Activated CD4-positive, alpha-beta T cell treated with anti-CD3 and anti-CD28 coated beads, Interleukin-2, Interleukin-4, amounts not matched to agents 100 ng/mL and 50 ng/mL, durations not matched to agents 16 hours and 8 hours (primary cell): ENCODE measurements at regions not wholly inside any gene's neighbourhood (a gene's known extent, or its start where the extent isn't known, plus 50 kb on each side); places are given as distances from the start of the nearest gene placed in this dataset.
"Not testable (repeated sequence)": the region's sequence is repeated elsewhere in the genome, so short reads cannot be mapped to it uniquely, and the experiment has no call there.

Experiments used
- DNase-seq: peaks from one replicate; pipeline ENCODE4 v3.0.0-alpha.2; 2020; ENCODE audit warnings: low spot score

DNA sequence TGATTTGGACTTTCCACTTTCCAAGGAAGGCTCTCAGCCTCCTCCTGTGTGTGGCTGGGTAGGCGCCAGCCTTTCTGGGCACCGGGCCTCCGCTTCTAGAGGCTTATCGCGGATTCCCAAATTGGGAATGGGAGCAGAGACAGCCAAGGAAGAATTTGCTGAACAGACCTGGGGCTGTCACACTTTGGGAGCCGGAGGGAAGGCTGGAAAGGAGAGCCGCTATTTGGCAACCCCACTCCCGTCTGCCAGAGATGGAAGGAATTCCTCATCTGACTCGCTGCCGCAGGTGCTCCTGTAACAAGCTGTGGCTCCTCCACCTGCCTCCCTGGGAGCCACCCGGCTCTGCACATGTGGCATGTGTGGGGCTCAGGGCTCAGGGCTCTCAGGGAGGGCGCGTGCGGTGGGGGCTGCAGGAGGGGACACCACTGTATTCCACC is 50.8 kb upstream of the ECHDC3 start:
- DNase-seq = no peak

DNA sequence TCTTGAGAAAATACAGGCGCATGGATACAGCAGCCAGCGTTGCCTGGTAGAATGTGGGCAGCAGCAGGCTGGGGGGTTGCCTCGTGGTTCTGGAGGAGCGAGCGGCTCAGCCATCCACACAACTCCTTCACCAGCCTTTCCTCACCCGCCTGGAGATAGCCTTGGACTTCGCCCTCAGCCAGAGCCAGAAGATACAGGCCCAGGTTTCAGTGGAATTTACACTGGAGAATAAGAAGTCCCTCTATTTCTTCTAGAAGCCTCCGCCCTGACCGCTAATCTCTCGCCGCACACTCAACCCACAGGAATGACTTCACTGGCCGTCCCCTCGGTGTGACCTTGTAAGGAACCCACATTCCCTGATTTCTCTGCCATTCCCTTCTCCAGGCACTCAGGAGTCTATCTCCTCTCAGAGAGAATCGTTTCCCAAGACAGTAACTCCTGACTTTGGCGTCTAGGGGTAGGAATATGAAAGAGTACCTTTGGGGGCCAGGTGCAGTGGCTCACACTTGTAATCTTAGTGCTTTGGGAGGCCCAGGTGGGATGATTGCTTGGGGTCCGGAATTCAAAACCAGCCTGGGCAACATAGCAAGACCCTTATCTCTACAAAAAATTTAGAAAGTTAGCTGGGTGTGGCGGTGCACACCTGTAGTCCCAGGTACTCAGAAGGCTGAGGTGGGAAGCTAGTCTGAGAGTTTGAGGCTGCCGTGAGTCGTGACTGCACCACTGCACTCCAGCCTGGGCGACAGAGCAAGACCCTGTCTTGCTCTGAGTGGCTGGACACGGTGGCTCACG is 52.0 kb upstream of the ECHDC3 start:
- DNase-seq = no peak

DNA sequence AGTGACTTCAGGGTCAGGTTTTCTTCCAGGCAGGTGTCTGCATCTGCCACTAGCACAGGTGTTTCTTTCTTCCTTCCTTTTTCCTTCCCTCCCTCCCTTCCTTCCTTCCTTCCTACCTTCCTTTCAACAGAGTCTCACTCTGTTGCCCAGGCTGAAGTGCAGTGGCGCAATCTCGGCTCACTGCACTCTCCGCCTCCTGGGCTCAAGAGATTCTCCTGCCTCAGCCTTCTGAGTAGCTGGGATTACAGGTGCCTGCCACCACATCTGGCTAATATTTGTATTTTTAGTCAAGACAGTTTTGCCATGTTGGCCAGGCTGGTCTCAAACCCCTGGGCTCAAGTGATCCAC is 53.8 kb upstream of the ECHDC3 start:
- DNase-seq = not testable (repeated sequence)

DNA sequence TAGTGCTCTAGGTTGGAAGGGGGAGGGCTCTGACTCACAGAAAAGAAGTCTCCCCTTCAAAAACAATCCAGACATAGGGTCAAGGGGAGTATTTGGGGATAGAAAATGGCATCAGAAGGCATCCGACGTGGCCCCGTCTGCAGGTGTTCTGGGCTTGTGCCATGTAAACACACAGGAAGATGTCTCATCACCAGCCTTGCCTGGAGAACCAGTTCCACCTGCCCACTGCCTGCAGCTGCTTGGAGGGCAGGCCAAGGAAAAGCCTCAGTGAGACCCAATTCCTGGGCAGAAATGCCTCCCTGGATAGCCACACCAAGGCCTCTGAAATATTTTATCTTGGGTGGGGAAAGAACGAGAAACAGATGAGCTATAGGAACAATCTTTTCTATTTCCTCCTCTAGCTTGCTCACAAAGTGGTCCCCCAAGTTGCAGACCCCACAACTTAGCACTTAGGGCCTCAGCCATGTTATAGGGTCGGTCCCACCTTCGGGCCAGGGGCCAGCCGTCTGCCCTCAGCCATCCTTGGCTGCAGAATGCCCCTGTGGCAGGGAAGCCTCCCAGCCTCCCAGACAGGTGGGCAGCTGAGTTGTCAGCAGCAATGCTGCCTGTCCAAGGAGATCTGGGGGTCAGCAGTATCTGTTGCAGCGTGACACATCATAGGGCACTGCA is 54.3 kb upstream of the ECHDC3 start:
- DNase-seq = no peak

DNA sequence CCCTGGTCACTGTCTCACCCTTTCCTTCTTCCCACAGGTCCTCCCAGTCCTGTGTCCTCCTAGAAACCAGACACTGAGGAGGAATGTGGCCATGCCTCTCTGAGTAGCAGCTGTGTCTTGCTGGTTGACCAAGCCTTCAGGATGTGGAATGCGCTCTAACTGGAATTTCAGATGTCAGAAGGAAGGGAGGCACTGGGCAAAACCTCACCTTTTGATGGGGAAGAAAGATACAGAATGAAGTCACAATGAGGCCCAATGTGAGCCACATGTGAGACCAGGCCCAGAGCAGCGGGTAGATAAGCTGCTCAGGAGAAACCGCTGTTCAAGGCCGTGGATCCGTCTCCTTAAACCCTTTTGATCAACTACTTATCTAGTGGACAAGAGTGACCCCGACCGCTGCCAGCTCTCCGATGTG is 54.8 kb upstream of the ECHDC3 start:
- no peak for DNase-seq

DNA sequence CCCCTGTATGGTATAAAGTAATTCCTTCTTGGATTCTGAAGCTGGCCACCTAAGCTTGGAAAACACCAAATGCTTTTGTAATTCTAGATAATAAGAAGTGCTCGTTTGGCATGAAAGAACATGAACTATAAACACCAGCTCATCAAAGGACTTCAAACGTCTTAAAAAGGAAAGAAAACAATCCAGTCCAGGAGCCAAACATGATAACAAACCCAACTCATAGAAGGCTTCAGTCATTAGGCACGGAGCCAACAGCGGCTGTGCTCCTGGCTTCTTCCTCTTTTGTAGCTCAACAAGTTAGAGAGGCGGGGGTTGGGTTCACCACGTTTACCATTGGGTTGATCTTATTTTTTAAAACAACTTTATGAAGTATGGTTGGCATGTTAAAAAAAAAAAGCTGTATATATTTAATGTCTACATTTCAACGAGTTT is 56.4 kb upstream of the ECHDC3 start:
- no peak for DNase-seq

DNA sequence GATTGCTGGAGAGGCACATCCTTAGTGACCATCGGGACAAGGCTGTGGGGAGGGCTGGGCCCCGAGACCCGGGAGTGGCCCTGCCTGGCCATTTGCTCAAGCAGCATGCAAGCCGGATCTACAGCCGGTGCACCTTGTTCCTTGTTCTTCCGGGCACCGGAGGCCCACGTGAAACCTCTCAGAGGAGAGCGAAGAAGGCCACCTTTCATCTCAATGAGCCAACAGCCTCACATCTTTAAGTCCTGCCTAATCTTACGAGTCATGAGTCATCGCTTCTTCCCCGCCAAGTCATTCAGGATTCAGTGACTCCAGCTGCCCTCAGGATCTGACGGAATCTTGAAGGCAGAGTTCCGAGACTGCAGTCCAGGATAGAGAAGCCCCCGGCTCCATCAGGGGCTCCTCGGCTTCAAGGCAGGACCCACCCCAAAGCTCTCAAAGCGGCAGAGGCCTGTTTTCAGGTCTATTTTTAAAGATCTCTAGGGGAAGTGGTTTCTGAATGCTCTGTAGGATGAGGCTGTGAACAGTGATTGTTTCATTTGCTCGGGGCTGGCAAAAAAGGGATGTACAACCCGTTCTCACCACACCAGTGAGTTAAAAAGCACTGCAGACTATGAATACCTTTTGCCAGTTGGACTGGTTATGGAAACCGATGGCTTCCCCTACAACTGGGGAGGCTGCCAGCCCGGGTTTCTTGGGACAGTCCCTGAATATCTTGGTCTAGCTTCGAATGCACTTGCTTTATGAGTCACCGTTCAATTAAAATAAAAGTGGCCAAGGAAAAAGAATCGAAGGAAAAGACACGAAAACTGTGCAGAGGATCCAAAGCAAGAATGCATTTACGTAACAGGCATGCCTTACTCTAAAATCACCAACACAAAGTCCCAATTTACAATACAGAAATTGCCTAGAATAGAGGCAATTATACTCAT is 57.2 kb upstream of the ECHDC3 start:
- DNase-seq = peak; percentile 46

- not testable (repeated sequence) for DNase-seq
Measured at GRCh38 chr10:11684341-11684716, 57.9 kb upstream of the ECHDC3 start.

DNA sequence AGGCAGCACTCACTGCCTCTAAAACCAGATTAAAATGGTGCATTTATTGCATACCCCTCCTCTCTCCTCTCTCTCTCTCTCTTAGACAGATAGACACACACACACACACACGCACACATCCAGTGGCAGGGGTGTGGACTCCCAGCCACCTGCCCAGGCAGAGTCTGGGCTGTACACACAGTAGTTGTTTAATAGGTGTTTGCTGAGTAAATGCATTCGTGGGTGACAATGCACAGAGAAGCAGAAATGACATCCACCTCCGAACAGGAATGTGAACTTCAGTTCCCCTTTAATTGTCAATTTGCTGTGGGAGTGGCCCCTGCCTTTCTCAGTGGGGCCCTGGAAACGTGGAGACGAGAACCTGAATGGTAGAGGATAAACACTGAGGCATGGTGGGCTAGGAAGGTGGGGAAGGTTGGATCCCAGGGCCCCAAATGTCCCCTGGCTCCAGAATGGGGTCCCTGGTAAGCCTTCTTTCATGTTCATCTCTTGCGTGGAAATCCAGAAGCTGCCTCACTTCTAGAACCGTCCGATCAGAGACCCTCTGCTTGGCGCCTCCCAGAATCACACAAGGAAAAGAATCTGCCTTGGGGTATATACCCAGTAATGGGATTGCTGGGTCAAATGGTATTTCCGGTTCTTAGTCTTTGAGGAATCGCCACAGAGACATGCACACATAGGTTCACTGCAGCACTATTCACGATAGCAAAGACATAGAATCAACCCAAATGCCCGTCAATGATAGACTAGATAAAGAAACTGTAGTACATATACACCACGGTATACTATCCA is 58.5 kb upstream of the ECHDC3 start:
- no peak for DNase-seq

DNA sequence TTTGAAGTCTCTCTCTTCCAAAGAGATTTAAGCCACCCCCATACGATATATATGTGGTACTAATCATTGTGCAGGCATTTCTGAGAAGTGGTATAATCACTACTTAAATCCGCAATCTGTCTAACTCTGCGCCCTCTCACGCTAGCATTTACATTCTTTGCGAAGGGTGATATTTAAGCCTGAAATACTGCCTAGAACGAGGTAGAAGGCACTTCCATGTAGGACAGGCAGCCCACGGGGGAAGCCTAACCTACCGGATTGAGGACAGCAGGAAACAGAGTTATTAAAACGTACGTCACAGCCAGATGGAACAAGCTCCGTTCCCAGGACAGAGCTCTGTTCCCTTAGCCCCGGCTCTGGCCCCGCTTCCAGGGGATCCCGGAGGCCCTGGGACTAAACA is 59.3 kb upstream of the ECHDC3 start:
- DNase-seq = no peak

GRCh38 chr10:11682267-11682683 is 59.9 kb upstream of the ECHDC3 start:
- no peak for DNase-seq

- DNase-seq = no peak
Measured at GRCh38 chr10:11680496-11680895, 61.7 kb upstream of the ECHDC3 start.

DNA sequence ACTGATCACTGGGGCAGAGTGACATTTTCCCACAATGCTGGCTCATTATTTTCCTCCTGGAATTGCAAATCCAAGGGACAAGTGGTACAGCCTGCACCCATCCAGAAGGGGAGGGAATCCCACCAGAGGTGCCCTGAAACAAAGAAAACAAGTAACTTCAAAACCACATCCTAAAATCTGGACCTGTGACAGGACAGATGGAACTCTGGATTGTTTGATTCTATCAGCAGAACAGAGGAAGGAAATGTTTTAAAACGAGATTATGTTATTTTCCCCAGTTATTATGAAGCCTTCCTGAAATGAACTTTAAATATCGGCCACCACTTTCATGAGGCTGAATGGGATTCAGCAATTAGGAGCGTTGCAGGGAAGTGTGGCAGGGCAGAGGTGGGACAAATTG is 62.2 kb upstream of the ECHDC3 start:
- no peak for DNase-seq

- DNase-seq = peak; percentile 27
Measured at GRCh38 chr10:11678074-11678793, 63.9 kb upstream of the ECHDC3 start.

GRCh38 chr10:11677480-11677879 is 64.7 kb upstream of the ECHDC3 start:
- no peak for DNase-seq

DNA sequence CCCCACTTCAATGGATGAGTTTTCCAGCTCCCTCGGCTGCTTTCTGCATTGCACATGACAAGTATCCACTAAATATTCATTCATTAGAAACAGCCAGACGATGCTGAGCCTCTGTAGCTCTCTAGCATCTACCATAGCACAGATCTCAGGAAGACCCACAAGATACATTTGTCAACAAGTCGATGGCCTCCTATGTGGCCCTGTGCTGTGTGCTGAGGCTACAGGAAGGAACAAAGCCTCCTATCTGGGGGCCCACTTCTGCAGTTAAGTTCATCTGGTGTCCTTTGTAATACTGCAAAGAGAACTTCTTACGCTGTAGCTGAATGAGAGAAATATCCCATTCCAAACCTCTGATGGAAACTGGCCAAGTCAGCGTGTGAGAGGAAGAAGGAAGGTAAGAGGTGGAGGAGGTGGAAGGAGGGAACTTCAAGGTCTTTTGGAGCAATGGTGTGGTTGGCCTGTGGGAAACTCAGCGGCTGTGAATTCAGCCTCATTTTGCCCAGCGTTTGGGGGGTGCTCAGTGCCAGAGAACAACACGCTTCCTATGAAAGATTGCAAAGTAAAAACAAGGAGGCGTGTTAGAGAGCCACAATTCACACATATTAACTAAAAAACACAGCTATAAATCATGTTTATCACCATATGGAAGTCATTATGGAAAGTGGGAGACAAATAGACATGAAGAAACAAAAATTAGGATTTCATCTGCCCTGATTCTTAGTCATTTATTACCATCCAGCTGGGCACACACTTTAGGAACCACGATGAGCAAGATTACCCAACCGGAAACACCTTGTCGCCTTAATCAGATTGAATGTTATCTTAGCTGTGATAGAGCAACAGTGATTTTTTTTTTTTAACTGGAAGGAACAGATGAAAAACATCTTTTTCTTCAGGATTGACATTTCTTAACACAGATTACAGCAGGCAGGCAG is 62.2 kb upstream of the USP6NL start:
- DNase-seq = no peak

DNA sequence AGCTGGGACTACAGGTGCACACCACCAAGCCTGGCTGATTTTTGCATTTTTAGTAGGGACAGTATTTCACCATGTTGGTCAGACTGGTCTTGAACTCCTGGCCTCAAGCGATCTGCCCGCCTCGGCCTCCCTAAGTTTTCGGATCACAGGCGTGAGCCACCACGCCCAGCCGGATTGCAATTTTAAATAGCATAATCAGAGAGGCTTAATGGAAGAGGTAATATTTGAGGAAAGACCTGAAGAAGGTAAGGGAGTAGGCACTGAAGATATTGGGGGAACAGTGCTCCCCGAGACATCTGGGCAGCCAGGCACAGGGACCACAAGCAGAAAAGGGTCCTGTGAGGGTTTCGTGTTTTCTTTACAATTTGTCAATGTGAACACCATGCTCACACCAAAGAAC is 61.4 kb upstream of the USP6NL start:
- DNase-seq = no peak

DNA sequence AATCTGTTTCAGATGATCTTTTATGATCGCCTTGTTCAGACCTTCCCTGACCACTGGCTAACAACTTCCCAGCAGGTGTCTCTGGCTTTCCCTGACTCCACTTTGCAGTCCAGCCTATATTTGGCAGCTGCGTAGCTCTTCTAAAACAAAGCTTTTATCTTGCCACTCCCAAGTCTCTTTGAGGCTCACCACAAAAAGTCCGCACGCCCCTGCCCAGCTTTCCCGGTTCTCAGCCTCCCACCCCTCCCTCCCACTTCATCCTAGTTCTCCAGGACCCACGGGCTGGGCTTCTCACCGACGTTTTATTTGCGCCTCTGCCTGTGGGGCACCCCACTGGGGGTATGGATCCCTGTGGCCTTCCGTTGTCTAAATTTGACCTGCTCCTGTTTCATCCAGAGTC is 58.9 kb upstream of the USP6NL start:
- no peak for DNase-seq

DNA sequence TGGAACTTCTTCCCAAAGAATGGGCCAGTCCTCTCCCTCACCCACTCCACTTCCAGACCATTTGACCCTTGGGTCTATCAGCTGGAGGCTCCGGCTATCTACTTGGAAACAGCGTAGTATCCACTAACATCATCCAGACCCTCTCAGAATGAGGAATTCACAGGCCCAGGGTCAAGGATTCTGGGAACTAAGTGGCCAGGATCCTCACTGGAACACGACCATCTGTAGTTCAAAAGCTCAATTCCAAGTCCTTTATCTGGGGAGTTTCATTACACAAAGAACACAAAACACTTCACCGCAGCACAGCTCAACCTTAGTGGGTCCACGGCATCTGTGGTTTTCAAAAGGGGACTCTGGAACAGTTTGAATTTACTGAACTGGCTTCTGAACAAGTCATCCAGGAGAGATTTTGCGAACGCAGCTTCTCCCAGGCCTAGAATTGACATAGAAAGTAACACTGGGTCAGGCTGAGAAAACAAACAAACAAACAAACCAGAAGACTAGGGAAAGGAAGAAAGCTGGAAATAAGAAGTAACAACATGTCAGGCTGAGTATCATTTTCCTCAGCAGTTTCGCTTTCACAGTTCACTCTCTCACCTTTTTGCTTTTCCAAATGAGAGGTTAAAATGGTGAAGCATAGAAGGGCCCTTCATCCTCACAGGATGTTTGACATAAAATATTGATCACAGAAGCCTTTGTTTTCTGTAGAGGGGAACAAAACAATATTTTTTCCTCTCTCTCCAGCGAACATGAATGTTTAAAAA is 57.6 kb upstream of the USP6NL start:
- DNase-seq = no peak
